OCI-LY1 (cell line): ENCODE measurements at regions not wholly inside any gene's neighbourhood (a gene's known extent, or its start where the extent isn't known, plus 50 kb on each side); places are given as distances from the start of the nearest gene placed in this dataset.

ENCODE experiments used
- H2AFZ ChIP-seq: fragments of 200-600 bp; sonication (generic), shearing (Covaris generic); 2 replicates; pipeline ENCODE4 v1.6.0; 2014; ENCODE audit warnings: antibody characterized with exemption, mild to moderate bottlenecking, low read length
- H3F3A ChIP-seq: fragments of 200-600 bp; sonication (generic), shearing (Covaris generic); 2 replicates; pipeline ENCODE4 v1.6.0; 2014; ENCODE audit warnings: mild to moderate bottlenecking, antibody characterized with exemption, low read length, moderate library complexity; ENCODE audit not compliant: insufficient read depth
- H3K27ac ChIP-seq: fragments of 200-600 bp; sonication (generic); 2 replicates; pipeline ENCODE4 v1.5.1; 2014; ENCODE audit warnings: low read length, mixed run types, mild to moderate bottlenecking, low read depth; ENCODE audit not compliant: poor library complexity, severe bottlenecking
- H3K27me3 ChIP-seq: fragments of 200-600 bp; sonication (generic); 2 replicates; pipeline ENCODE4 v1.6.0; 2014; ENCODE audit warnings: antibody characterized with exemption, mild to moderate bottlenecking, low read length, moderate library complexity; ENCODE audit not compliant: insufficient read depth
- H3K36me3 ChIP-seq: fragments of 200-600 bp; sonication (generic); 2 replicates; pipeline ENCODE4 v1.6.1; 2014; ENCODE audit warnings: mild to moderate bottlenecking, antibody characterized with exemption, low read length, moderate library complexity, mixed read lengths; ENCODE audit not compliant: insufficient read depth
- H3K4me1 ChIP-seq: fragments of 200-600 bp; sonication (generic); 2 replicates; pipeline ENCODE4 v1.5.1; 2014; ENCODE audit warnings: mild to moderate bottlenecking, low read length, moderate library complexity; ENCODE audit not compliant: insufficient read depth, severe bottlenecking
- H3K4me2 ChIP-seq: fragments of 200-600 bp; sonication (generic), shearing (Covaris generic); 2 replicates; pipeline ENCODE4 v1.6.1; 2014; ENCODE audit warnings: low read length
- H3K4me3 ChIP-seq: fragments of 200-600 bp; sonication (generic); 2 replicates; pipeline ENCODE4 v1.5.1; 2014; ENCODE audit warnings: low read length, low read depth, mild to moderate bottlenecking, mixed read lengths; ENCODE audit not compliant: poor library complexity, severe bottlenecking
- H3K79me2 ChIP-seq: fragments of 200-600 bp; shearing (Covaris generic); 2 replicates; pipeline ENCODE4 v1.6.1; 2016; ENCODE audit warnings: mixed run types, low read length, mixed read lengths; ENCODE audit not compliant: insufficient read depth
- H3K9ac ChIP-seq: fragments of 200-600 bp; sonication (generic), shearing (Covaris generic); 2 replicates; pipeline ENCODE4 v1.6.1; 2014; ENCODE audit warnings: mild to moderate bottlenecking, low read length, mixed read lengths
- H3K9me2 ChIP-seq: fragments of 200-600 bp; sonication (generic), shearing (Covaris generic); 2 replicates; pipeline ENCODE4 v1.6.1; 2014; ENCODE audit warnings: low read depth, mild to moderate bottlenecking, low read length, mixed read lengths
- H3K9me3 ChIP-seq: fragments of 200-600 bp; shearing (Covaris generic); 2 replicates; pipeline ENCODE4 v1.6.1; 2014; ENCODE audit warnings: low read length, mixed read lengths
- H4K20me1 ChIP-seq: fragments of 200-600 bp; sonication (generic), shearing (Covaris generic); 2 replicates; pipeline ENCODE4 v1.6.0; 2016; ENCODE audit warnings: mild to moderate bottlenecking, low read length; ENCODE audit not compliant: insufficient read depth
- CTCF ChIP-seq: fragments of 200-600 bp; sonication (generic), shearing (Covaris generic); IDR thresholded peaks from 2 replicates; pipeline ENCODE4 v1.5.1; 2017; ENCODE audit warnings: mild to moderate bottlenecking, antibody characterized with exemption, low read length, moderate library complexity, mixed read lengths
- EZH2 ChIP-seq: fragments of 200-600 bp; sonication (generic), shearing (Covaris generic); IDR thresholded peaks from 2 replicates; pipeline ENCODE4 v1.8.0; 2017; ENCODE audit warnings: borderline replicate concordance, mixed run types, mild to moderate bottlenecking, antibody characterized with exemption, low read length, moderate library complexity, mixed read lengths

- H3K4me3 ChIP-seq: no peak overlapping the region
- no peaks in the 10 kb centered on the region for H3K27me3 ChIP-seq
- no peak overlapping the region for H2AFZ ChIP-seq
- H3K9me2 ChIP-seq: no peaks in the 10 kb centered on the region
- no peak overlapping the region for H3K9ac ChIP-seq
- no peaks in the 10 kb centered on the region for H3F3A ChIP-seq
- H3K4me1 ChIP-seq: no peaks in the 10 kb centered on the region
- H3K4me2 ChIP-seq: no peak overlapping the region
- no peaks in the 10 kb centered on the region for H3K36me3 ChIP-seq
- no peaks in the 10 kb centered on the region for H3K9me3 ChIP-seq
- H3K79me2 ChIP-seq: no peaks in the 10 kb centered on the region
- TF ChIP-seq EZH2 (no peak), CTCF (no peak)
- H4K20me1 ChIP-seq: no peaks in the 10 kb centered on the region
- H3K27ac ChIP-seq: no peak overlapping the region
These were observed 718.5 kb upstream of the ARPP21 start for GRCh38 chr3:34920806-34921205.

GRCh38 chr3:34924961-34925360, 714.4 kb upstream of the ARPP21 start:
- Histone ChIP-seq H3F3A (no peaks in the 10 kb centered on the region), H3K79me2 (no peaks in the 10 kb centered on the region), H4K20me1 (no peaks in the 10 kb centered on the region), H3K9me3 (no peaks in the 10 kb centered on the region), H3K9me2 (no peaks in the 10 kb centered on the region), H3K4me1 (no peaks in the 10 kb centered on the region), H3K9ac (no peak overlapping the region), H3K36me3 (no peaks in the 10 kb centered on the region), H3K27me3 (no peaks in the 10 kb centered on the region), H3K4me3 (no peak overlapping the region), H2AFZ (no peak overlapping the region), H3K27ac (no peak overlapping the region), H3K4me2 (no peak overlapping the region)
- TF ChIP-seq EZH2: no peak
- no peak for TF ChIP-seq CTCF

GRCh38 chr3:34925851-34926250, 713.5 kb upstream of the ARPP21 start:
- H4K20me1 ChIP-seq: no peaks in the 10 kb centered on the region
- TF ChIP-seq EZH2: no peak
- no peak for TF ChIP-seq CTCF
- H3K4me1 ChIP-seq: no peaks in the 10 kb centered on the region
- no peak overlapping the region for H3K4me2 ChIP-seq
- no peak overlapping the region for H3K9ac ChIP-seq
- no peaks in the 10 kb centered on the region for H3K36me3 ChIP-seq
- H2AFZ ChIP-seq: no peak overlapping the region
- no peaks in the 10 kb centered on the region for H3K27me3 ChIP-seq
- H3K9me2 ChIP-seq: no peaks in the 10 kb centered on the region
- H3K79me2 ChIP-seq: no peaks in the 10 kb centered on the region
- no peaks in the 10 kb centered on the region for H3F3A ChIP-seq
- H3K27ac ChIP-seq: no peak overlapping the region
- H3K4me3 ChIP-seq: no peak overlapping the region
- no peaks in the 10 kb centered on the region; the same call in 1 of the 2 replicates for H3K9me3 ChIP-seq
